MCF 10A (cell line): ENCODE measurements at regions not wholly inside any gene's neighbourhood (a gene's known extent, or its start where the extent isn't known, plus 50 kb on each side); places are given as distances from the start of the nearest gene placed in this dataset.

Experiments
- BruUV-seq: library from RNA; stranded (reverse); fragments of 400-500 nt; replicated peaks from 2 replicates; lab custom pipeline; 2021; lab: Mats Ljungman, UMichigan
- CTCF ChIA-PET: fragments of 300-600 bp; sonication (Branson Sonifier 250); formaldehyde crosslinking; extraction: SDS; loops from one replicate; lab custom pipeline; 2021; ENCODE audit warnings: antibody characterized with exemption, inconsistent platforms; lab: Yijun Ruan, JAX
- POLR2A ChIA-PET: fragments of 300-600, 350-650 bp; sonication (Branson Sonifier 250); formaldehyde crosslinking; extraction: SDS; loops from one replicate; lab custom pipeline; 2020; ENCODE audit warnings: antibody characterized with exemption, inconsistent platforms; lab: Yijun Ruan, JAX
- DNase-seq: peaks from one replicate; pipeline ENCODE4 v3.0.0-alpha.2; 2018; ENCODE audit not compliant: unreplicated experiment
- H3K27ac Mint-ChIP-seq: one replicate; pipeline ENCODE4 v1.8.0; 2022; ENCODE audit warnings: mild to moderate bottlenecking, low read depth, mixed read lengths; ENCODE audit not compliant: unreplicated experiment
- H3K27me3 Mint-ChIP-seq: one replicate; pipeline ENCODE4 v1.8.0; 2022; ENCODE audit warnings: mixed read lengths; ENCODE audit not compliant: insufficient read depth, unreplicated experiment
- H3K36me3 Mint-ChIP-seq: one replicate; pipeline ENCODE4 v1.8.0; 2022; ENCODE audit warnings: mild to moderate bottlenecking, moderate library complexity, mixed read lengths; ENCODE audit not compliant: insufficient read depth, unreplicated experiment
- H3K4me1 Mint-ChIP-seq: one replicate; pipeline ENCODE4 v1.8.0; 2022; ENCODE audit warnings: mixed read lengths; ENCODE audit not compliant: insufficient read depth, unreplicated experiment
- H3K4me3 Mint-ChIP-seq: one replicate; pipeline ENCODE4 v1.8.0; 2022; ENCODE audit warnings: mild to moderate bottlenecking, moderate library complexity, mixed read lengths; ENCODE audit not compliant: unreplicated experiment
- H3K9me3 Mint-ChIP-seq: one replicate; pipeline ENCODE4 v1.8.0; 2022; ENCODE audit warnings: mixed read lengths; ENCODE audit not compliant: unreplicated experiment
- CTCF ChIP-seq: fragments of 200-600 bp; IDR thresholded peaks from one replicate; pipeline ENCODE4 v1.8.0; 2022; ENCODE audit warnings: antibody characterized with exemption, mild to moderate bottlenecking; ENCODE audit not compliant: unreplicated experiment
- intact Hi-C: fragments of 100-400 bp; cut with micrococcal nuclease; formaldehyde crosslinking; loops from 2 replicates; pipeline ENCODE4 v1.14.1; 2022

GRCh38 chr12:21713133-21713532, 55.5 kb upstream of the LDHB start:
- CTCF ChIA-PET, result interaction anchor here (0.6 kb wide), 1 partner anchor 284 kb away, joined by 3 read pairs; no protein-coding TSS in a partner anchor
- no peak for DNase-seq
- intact Hi-C loops, result no loop called here
- H3K36me3 Mint-ChIP-seq, result no peaks in the 10 kb centered on the region
- H3K27ac Mint-ChIP-seq, result no peak overlapping the region
- H3K27me3 Mint-ChIP-seq, result peaks cover 49% of the 10 kb centered on the region
- TF ChIP-seq CTCF, result no peak
- peaks cover 9% of the 10 kb centered on the region for H3K4me1 Mint-ChIP-seq
- no TSS peak for BruUV-seq
- no peaks in the 10 kb centered on the region for H3K9me3 Mint-ChIP-seq
- H3K4me3 Mint-ChIP-seq, result no peak overlapping the region
- POLR2A ChIA-PET, result interaction anchor here (0.6 kb wide), 2 partner anchors 125 to 301 kb away, joined by 3 read pairs; no protein-coding TSS in a partner anchor

GRCh38 chr12:21710958-21711775, 53.5 kb upstream of the LDHB start:
- POLR2A ChIA-PET, result interaction anchor here (0.5 to 1.3 kb wide), 5 partner anchors 9 to 85 kb away, joined by 3 to 4 read pairs (median 3); no protein-coding TSS in a partner anchor
- no peak for TF ChIP-seq CTCF
- CTCF ChIA-PET, result interaction anchor here (0.6 to 2.1 kb wide), 5 partner anchors 12 to 748 kb away, joined by 3 to 14 read pairs (median 5); no protein-coding TSS in a partner anchor
- peak; percentile 4 for DNase-seq
- Mint-ChIP-seq H3K27ac (no peak overlapping the region), H3K36me3 (no peaks in the 10 kb centered on the region), H3K4me1 (peaks cover 9% of the 10 kb centered on the region), H3K27me3 (peaks cover 40% of the 10 kb centered on the region), H3K4me3 (no peak overlapping the region), H3K9me3 (no peaks in the 10 kb centered on the region)
- BruUV-seq, result no TSS peak
- intact Hi-C loops, result no loop called here
